HEK293T (cell line): ENCODE measurements at regions not wholly inside any gene's neighbourhood (a gene's known extent, or its start where the extent isn't known, plus 50 kb on each side); places are given as distances from the start of the nearest gene placed in this dataset.

Experiments used
- CTCF ChIA-PET: fragments of 350-600 bp; formaldehyde crosslinking; extraction: SDS; loops from one replicate; lab custom pipeline; 2021; ENCODE audit warnings: antibody characterized with exemption, inconsistent platforms; lab: Yijun Ruan, JAX
- POLR2A ChIA-PET: fragments of 350-600 bp; formaldehyde crosslinking; extraction: SDS; loops from one replicate; lab custom pipeline; 2020; ENCODE audit warnings: antibody characterized with exemption, inconsistent platforms; lab: Yijun Ruan, JAX
- DNase-seq: peaks from one replicate; pipeline ENCODE4 v3.0.0; 2012; ENCODE audit warnings: mixed read lengths; ENCODE audit errors: extremely low spot score
- ARNT ChIP-seq: fragments of 450-650 bp; IDR thresholded peaks from 2 replicates; pipeline ENCODE4 v1.6.1; 2017; ENCODE audit warnings: mild to moderate bottlenecking
- BHLHE40 ChIP-seq: fragments of 450-650 bp; IDR thresholded peaks from 2 replicates; pipeline ENCODE4 v1.6.1; 2016; ENCODE audit warnings: mild to moderate bottlenecking, moderate library complexity, borderline replicate concordance
- CTBP1 ChIP-seq: fragments of 450-650 bp; IDR thresholded peaks from 2 replicates; pipeline ENCODE4 v1.6.1; 2016; ENCODE audit warnings: borderline replicate concordance
- ELF4 ChIP-seq: fragments of 450-650 bp; IDR thresholded peaks from 2 replicates; pipeline ENCODE4 v1.6.1; 2017; ENCODE audit warnings: antibody characterized with exemption
- FOXA1 ChIP-seq: fragments of 450-650 bp; IDR thresholded peaks from 2 replicates; pipeline ENCODE4 v1.6.1; 2016; ENCODE audit warnings: mild to moderate bottlenecking
- FOXK2 ChIP-seq: fragments of 450-650 bp; IDR thresholded peaks from 2 replicates; pipeline ENCODE4 v1.6.1; 2016; ENCODE audit warnings: mild to moderate bottlenecking
- FOXM1 ChIP-seq: fragments of 450-650 bp; IDR thresholded peaks from 2 replicates; pipeline ENCODE4 v1.6.1; 2017; ENCODE audit warnings: mild to moderate bottlenecking, borderline replicate concordance
- HDGF ChIP-seq: fragments of 450-650 bp; IDR thresholded peaks from 2 replicates; pipeline ENCODE4 v1.6.1; 2017; ENCODE audit warnings: antibody characterized with exemption, borderline replicate concordance
- L3MBTL2 ChIP-seq: fragments of 450-650 bp; conservative IDR thresholded peaks from 2 replicates; pipeline ENCODE4 v1.6.1; 2016; ENCODE audit warnings: mild to moderate bottlenecking
- LEF1 ChIP-seq: fragments of 450-650 bp; IDR thresholded peaks from 2 replicates; pipeline ENCODE4 v1.6.1; 2017; ENCODE audit warnings: mild to moderate bottlenecking, borderline replicate concordance
- NFRKB ChIP-seq: fragments of 450-650 bp; IDR thresholded peaks from 2 replicates; pipeline ENCODE4 v1.6.1; 2016; ENCODE audit warnings: mild to moderate bottlenecking, moderate library complexity
- PKNOX1 ChIP-seq: fragments of 450-650 bp; IDR thresholded peaks from 2 replicates; pipeline ENCODE4 v1.6.1; 2016
- SP1 ChIP-seq: fragments of 450-650 bp; IDR thresholded peaks from 2 replicates; pipeline ENCODE4 v1.6.1; 2017
- SUZ12 ChIP-seq: fragments of 450-650 bp; IDR thresholded peaks from 2 replicates; pipeline ENCODE4 v1.6.1; 2016; ENCODE audit warnings: mild to moderate bottlenecking
- TARDBP ChIP-seq: fragments of 450-650 bp; IDR thresholded peaks from 2 replicates; pipeline ENCODE4 v1.6.1; 2016
- ZNF384 ChIP-seq: fragments of 450-650 bp; IDR thresholded peaks from 2 replicates; pipeline ENCODE4 v1.6.1; 2016

- POLR2A ChIA-PET, result no interaction called here
- CTCF ChIA-PET, result no interaction called here
- TF ChIP-seq SP1 (no peak), HDGF (no peak), L3MBTL2 (no peak), BHLHE40 (no peak), NFRKB (no peak), PKNOX1 (no peak), SUZ12 (no peak), ARNT (no peak), ELF4 (no peak)
- DNase-seq, result no peak
Observed at GRCh38 chr18:47730795-47731194, 199.7 kb downstream of the SMAD2 start.

- TF ChIP-seq FOXM1 (no peak), ARNT (no peak), NFRKB (no peak), L3MBTL2 (no peak), FOXK2 (no peak), SUZ12 (no peak), TARDBP (no peak), SP1 (no peak), PKNOX1 (no peak), BHLHE40 (no peak)
- ChIA-PET POLR2A (no interaction called here), CTCF (interaction anchor here (1.0 kb wide), 1 partner anchor 20 kb away, joined by 5 read pairs; no protein-coding TSS in a partner anchor)
- no peak for DNase-seq
Observed at GRCh38 chr18:47729356-47729755, 201.1 kb downstream of the SMAD2 start.

GRCh38 chr18:47728921-47729320, 201.5 kb downstream of the SMAD2 start:
- DNase-seq, result no peak
- CTCF ChIA-PET, result no interaction called here
- POLR2A ChIA-PET, result no interaction called here
- TF ChIP-seq PKNOX1 (no peak), SP1 (no peak), HDGF (no peak), SUZ12 (no peak), ELF4 (no peak), LEF1 (no peak), FOXK2 (no peak), CTBP1 (no peak), FOXA1 (no peak), L3MBTL2 (no peak), NFRKB (no peak), FOXM1 (no peak), BHLHE40 (no peak)

- POLR2A ChIA-PET, result no interaction called here
- no peak for DNase-seq
- CTCF ChIA-PET, result no interaction called here
- TF ChIP-seq PKNOX1 (no peak), LEF1 (no peak), SUZ12 (no peak), ZNF384 (no peak), TARDBP (no peak), FOXA1 (no peak), FOXK2 (no peak), L3MBTL2 (no peak), ELF4 (no peak), NFRKB (no peak), HDGF (no peak), SP1 (no peak), FOXM1 (no peak), CTBP1 (no peak), ARNT (no peak)
Observed at GRCh38 chr18:47727409-47727808, 203.1 kb downstream of the SMAD2 start.

- TF ChIP-seq L3MBTL2, result no peak
- TF ChIP-seq ZNF384, result no peak
- no peak for TF ChIP-seq LEF1
- TF ChIP-seq ELF4, result no peak
- TF ChIP-seq TARDBP, result no peak
- no peak for TF ChIP-seq SP1
- no peak for TF ChIP-seq BHLHE40
- no peak for TF ChIP-seq ARNT
- no peak for TF ChIP-seq NFRKB
- TF ChIP-seq CTBP1, result no peak
- TF ChIP-seq SUZ12, result no peak
- ChIA-PET CTCF (no interaction called here), POLR2A (no interaction called here)
- DNase-seq, result no peak
Observed at GRCh38 chr18:47726550-47726949, 203.9 kb downstream of the SMAD2 start.

- ChIA-PET POLR2A (no interaction called here), CTCF (no interaction called here)
- DNase-seq, result no peak
- TF ChIP-seq L3MBTL2, result no peak
- TF ChIP-seq ZNF384, result no peak
- no peak for TF ChIP-seq ARNT
- TF ChIP-seq SP1, result no peak
- TF ChIP-seq FOXM1, result no peak
- no peak for TF ChIP-seq LEF1
- no peak for TF ChIP-seq FOXK2
- TF ChIP-seq BHLHE40, result no peak
- no peak for TF ChIP-seq SUZ12
- TF ChIP-seq CTBP1, result no peak
- no peak for TF ChIP-seq TARDBP
- TF ChIP-seq PKNOX1, result no peak
- no peak for TF ChIP-seq NFRKB
- TF ChIP-seq FOXA1, result no peak
- TF ChIP-seq HDGF, result no peak
- no peak for TF ChIP-seq ELF4
Observed at GRCh38 chr18:47725656-47726055, 204.8 kb downstream of the SMAD2 start.
